ENCODE measurements at regions not wholly inside any gene's neighbourhood (a gene's known extent, or its start where the extent isn't known, plus 50 kb on each side); places are given as distances from the start of the nearest gene placed in this dataset.

GRCh38 chr1:2935184-2935583, 86.1 kb upstream of the ACTRT2 start:
- TF ChIP-seq POLR2AphosphoS5 (IDR thresholded peaks at IDR 0.05; ENCODE audit: borderline replicate concordance, low read depth, low read length): no peak
- no peak for TF ChIP-seq EZH2 (IDR thresholded peaks at IDR 0.05)
- no peak for TF ChIP-seq FOXP2 (optimal IDR thresholded peaks at IDR 0.05; ENCODE audit: control extremely low read depth, extremely low read length, insufficient read depth)
- Histone ChIP-seq H3K27ac (no peak overlapping the region), H3K36me3 (ENCODE audit: insufficient read depth, low read length) (no peaks in the 10 kb centered on the region), H3K9me3 (ENCODE audit: low read depth, low read length) (no peaks in the 10 kb centered on the region), H3K9ac (ENCODE audit: insufficient read length) (no peak overlapping the region), H3K4me3 (no peak overlapping the region)
- DNase-seq (ENCODE audit: low read depth, low spot score): no peak

GRCh38 chr1:2935751-2936390, 85.4 kb upstream of the ACTRT2 start:
- TF ChIP-seq FOXP2 (optimal IDR thresholded peaks at IDR 0.05; ENCODE audit: control extremely low read depth, extremely low read length, insufficient read depth) (no peak), POLR2AphosphoS5 (IDR thresholded peaks at IDR 0.05; ENCODE audit: borderline replicate concordance, low read depth, low read length) (no peak), EZH2 (IDR thresholded peaks at IDR 0.05) (no peak)
- H3K27ac ChIP-seq: no peak overlapping the region
- DNase-seq (ENCODE audit: low read depth, low spot score): no peak
- no peaks in the 10 kb centered on the region for H3K36me3 ChIP-seq (ENCODE audit: insufficient read depth, low read length)
- no peak overlapping the region for H3K4me3 ChIP-seq
- no peak overlapping the region for H3K9ac ChIP-seq (ENCODE audit: insufficient read length)
- no peaks in the 10 kb centered on the region for H3K9me3 ChIP-seq (ENCODE audit: low read depth, low read length)

GRCh38 chr1:2936559-2937515, 84.4 kb upstream of the ACTRT2 start:
- TF ChIP-seq FOXP2 (optimal IDR thresholded peaks at IDR 0.05; ENCODE audit: control extremely low read depth, extremely low read length, insufficient read depth): no peak
- TF ChIP-seq POLR2AphosphoS5 (IDR thresholded peaks at IDR 0.05; ENCODE audit: borderline replicate concordance, low read depth, low read length): no peak
- no peak for TF ChIP-seq EZH2 (IDR thresholded peaks at IDR 0.05)
- Histone ChIP-seq H3K36me3 (ENCODE audit: insufficient read depth, low read length) (no peaks in the 10 kb centered on the region), H3K9me3 (ENCODE audit: low read depth, low read length) (no peaks in the 10 kb centered on the region), H3K27ac (no peak overlapping the region), H3K9ac (ENCODE audit: insufficient read length) (no peak overlapping the region), H3K4me3 (no peak overlapping the region)
- DNase-seq (ENCODE audit: low read depth, low spot score): no peak

GRCh38 chr1:2937805-2938204, 83.5 kb upstream of the ACTRT2 start:
- TF ChIP-seq EZH2 (IDR thresholded peaks at IDR 0.05) (no peak), FOXP2 (optimal IDR thresholded peaks at IDR 0.05; ENCODE audit: control extremely low read depth, extremely low read length, insufficient read depth) (no peak), POLR2AphosphoS5 (IDR thresholded peaks at IDR 0.05; ENCODE audit: borderline replicate concordance, low read depth, low read length) (no peak)
- no peak for DNase-seq (ENCODE audit: low read depth, low spot score)
- Histone ChIP-seq H3K9me3 (ENCODE audit: low read depth, low read length) (no peaks in the 10 kb centered on the region), H3K9ac (ENCODE audit: insufficient read length) (no peak overlapping the region), H3K4me3 (no peak overlapping the region), H3K27ac (no peak overlapping the region), H3K36me3 (ENCODE audit: insufficient read depth, low read length) (no peaks in the 10 kb centered on the region)

- no peaks in the 10 kb centered on the region for H3K9me3 ChIP-seq (ENCODE audit: low read depth, low read length)
- no peak for TF ChIP-seq FOXP2 (optimal IDR thresholded peaks at IDR 0.05; ENCODE audit: control extremely low read depth, extremely low read length, insufficient read depth)
- TF ChIP-seq POLR2AphosphoS5 (IDR thresholded peaks at IDR 0.05; ENCODE audit: borderline replicate concordance, low read depth, low read length): no peak
- TF ChIP-seq EZH2 (IDR thresholded peaks at IDR 0.05): no peak
- no peaks in the 10 kb centered on the region for H3K36me3 ChIP-seq (ENCODE audit: insufficient read depth, low read length)
- no peak overlapping the region for H3K27ac ChIP-seq
- no peak for DNase-seq (ENCODE audit: low read depth, low spot score)
- no peak overlapping the region for H3K9ac ChIP-seq (ENCODE audit: insufficient read length)
- no peak overlapping the region for H3K4me3 ChIP-seq
These were observed 82.2 kb upstream of the ACTRT2 start for GRCh38 chr1:2939041-2939552.

- H3K9ac ChIP-seq (ENCODE audit: insufficient read length): no peak overlapping the region
- DNase-seq (ENCODE audit: low read depth, low spot score): no peak
- no peak overlapping the region for H3K4me3 ChIP-seq
- H3K27ac ChIP-seq: no peak overlapping the region
- no peak for TF ChIP-seq EZH2 (IDR thresholded peaks at IDR 0.05)
- no peaks in the 10 kb centered on the region for H3K9me3 ChIP-seq (ENCODE audit: low read depth, low read length)
- no peaks in the 10 kb centered on the region for H3K36me3 ChIP-seq (ENCODE audit: insufficient read depth, low read length)
These were observed 81.1 kb upstream of the ACTRT2 start for GRCh38 chr1:2940178-2940577.

- H3K36me3 ChIP-seq (ENCODE audit: insufficient read depth, low read length): no peaks in the 10 kb centered on the region
- no peak overlapping the region for H3K27ac ChIP-seq
- no peak for DNase-seq (ENCODE audit: low read depth, low spot score)
- H3K9ac ChIP-seq (ENCODE audit: insufficient read length): no peak overlapping the region
- TF ChIP-seq POLR2AphosphoS5 (IDR thresholded peaks at IDR 0.05; ENCODE audit: borderline replicate concordance, low read depth, low read length) (no peak), EZH2 (IDR thresholded peaks at IDR 0.05) (no peak), FOXP2 (optimal IDR thresholded peaks at IDR 0.05; ENCODE audit: control extremely low read depth, extremely low read length, insufficient read depth) (no peak)
- H3K4me3 ChIP-seq: no peak overlapping the region
- H3K9me3 ChIP-seq (ENCODE audit: low read depth, low read length): no peaks in the 10 kb centered on the region
These were observed 80.2 kb upstream of the ACTRT2 start for GRCh38 chr1:2941040-2941439.

GRCh38 chr1:2941907-2942306, 79.4 kb upstream of the ACTRT2 start:
- Histone ChIP-seq H3K27ac (no peak overlapping the region), H3K9ac (ENCODE audit: insufficient read length) (no peak overlapping the region), H3K4me3 (no peak overlapping the region), H3K9me3 (ENCODE audit: low read depth, low read length) (no peaks in the 10 kb centered on the region), H3K36me3 (ENCODE audit: insufficient read depth, low read length) (no peaks in the 10 kb centered on the region)
- TF ChIP-seq POLR2AphosphoS5 (IDR thresholded peaks at IDR 0.05; ENCODE audit: borderline replicate concordance, low read depth, low read length): no peak
- no peak for TF ChIP-seq FOXP2 (optimal IDR thresholded peaks at IDR 0.05; ENCODE audit: control extremely low read depth, extremely low read length, insufficient read depth)
- TF ChIP-seq EZH2 (IDR thresholded peaks at IDR 0.05): no peak
- no peak for DNase-seq (ENCODE audit: low read depth, low spot score)
